HepG2 (cell line): ENCODE measurements at regions not wholly inside any gene's neighbourhood (a gene's known extent, or its start where the extent isn't known, plus 50 kb on each side); places are given as distances from the start of the nearest gene placed in this dataset.

Source experiments
- ESRRA ChIP-seq: sonication (generic); formaldehyde crosslinking; IDR thresholded peaks from 2 replicates; pipeline ENCODE4 v1.5.1; 2020; ENCODE audit warnings: mild to moderate bottlenecking, low read depth, missing genetic modification reagents
- HNRNPLL ChIP-seq: fragments of 200-400 bp; formaldehyde crosslinking; IDR thresholded peaks from 2 replicates; pipeline ENCODE4 v1.6.1; 2017; ENCODE audit warnings: mild to moderate bottlenecking, low read depth, low read length; ENCODE audit not compliant: poor library complexity, severe bottlenecking
- NBN ChIP-seq: fragments of 450-650 bp; conservative IDR thresholded peaks from 2 replicates; pipeline ENCODE4 v1.6.1; 2017
- RNF2 ChIP-seq: fragments of 450-650 bp; conservative IDR thresholded peaks from 2 replicates; pipeline ENCODE4 v1.6.1; 2016; ENCODE audit warnings: low read depth
- ZNF460 ChIP-seq: sonication (generic); formaldehyde crosslinking; IDR thresholded peaks from 2 replicates; pipeline ENCODE4 v1.5.1; 2020; ENCODE audit warnings: missing genetic modification reagents, mild to moderate bottlenecking, borderline replicate concordance
- ZNF639 ChIP-seq: conservative IDR thresholded peaks from 2 replicates; pipeline ENCODE4 v1.6.1; 2018; ENCODE audit warnings: missing genetic modification reagents
- TF ChIP-seq, protein P1 (sequence below): sonication (generic); formaldehyde crosslinking; IDR thresholded peaks from 2 replicates; pipeline ENCODE4 v1.5.0; 2020; ENCODE audit warnings: mild to moderate bottlenecking, missing genetic modification reagents, moderate library complexity
- TF ChIP-seq, protein P2 (sequence below): sonication (generic); formaldehyde crosslinking; IDR thresholded peaks from 2 replicates; pipeline ENCODE4 v1.4.0; 2020; ENCODE audit warnings: missing genetic modification reagents, mild to moderate bottlenecking, borderline replicate concordance

DNA sequence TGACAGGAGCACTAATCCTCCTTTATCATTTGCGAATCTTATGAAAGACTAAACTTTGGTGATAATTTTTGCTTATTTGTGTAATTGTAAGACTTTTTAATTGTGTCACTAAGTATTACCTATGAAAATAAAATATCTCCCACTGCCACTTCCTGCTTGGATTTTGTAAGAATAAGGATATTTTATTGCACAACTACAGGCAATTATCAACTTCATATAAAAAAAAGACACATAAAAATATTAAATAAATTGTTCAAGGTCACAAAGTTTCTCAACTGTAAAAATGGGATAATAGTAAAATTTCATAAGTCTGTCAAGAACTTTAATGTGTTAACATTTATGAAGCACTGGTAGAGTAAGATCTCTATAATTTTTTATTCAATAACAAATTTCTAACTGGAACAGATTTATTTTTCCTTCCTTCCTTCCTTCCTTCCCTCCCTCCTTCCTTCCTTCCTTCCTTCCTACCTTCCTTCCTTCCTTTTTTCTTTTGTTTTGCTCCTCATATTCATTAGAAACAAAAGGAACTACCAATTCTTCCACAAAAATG, 527.6 kb upstream of the FAM47C start:
- TF ChIP-seq RNF2 (no peak), HNRNPLL (no peak), ZNF639 (CRISPR knock-in tag) (no peak), ESRRA (CRISPR knock-in tag) (no peak), NBN (no peak), ZNF460 (CRISPR knock-in tag) (no peak)
- TF ChIP-seq, protein P1, sequence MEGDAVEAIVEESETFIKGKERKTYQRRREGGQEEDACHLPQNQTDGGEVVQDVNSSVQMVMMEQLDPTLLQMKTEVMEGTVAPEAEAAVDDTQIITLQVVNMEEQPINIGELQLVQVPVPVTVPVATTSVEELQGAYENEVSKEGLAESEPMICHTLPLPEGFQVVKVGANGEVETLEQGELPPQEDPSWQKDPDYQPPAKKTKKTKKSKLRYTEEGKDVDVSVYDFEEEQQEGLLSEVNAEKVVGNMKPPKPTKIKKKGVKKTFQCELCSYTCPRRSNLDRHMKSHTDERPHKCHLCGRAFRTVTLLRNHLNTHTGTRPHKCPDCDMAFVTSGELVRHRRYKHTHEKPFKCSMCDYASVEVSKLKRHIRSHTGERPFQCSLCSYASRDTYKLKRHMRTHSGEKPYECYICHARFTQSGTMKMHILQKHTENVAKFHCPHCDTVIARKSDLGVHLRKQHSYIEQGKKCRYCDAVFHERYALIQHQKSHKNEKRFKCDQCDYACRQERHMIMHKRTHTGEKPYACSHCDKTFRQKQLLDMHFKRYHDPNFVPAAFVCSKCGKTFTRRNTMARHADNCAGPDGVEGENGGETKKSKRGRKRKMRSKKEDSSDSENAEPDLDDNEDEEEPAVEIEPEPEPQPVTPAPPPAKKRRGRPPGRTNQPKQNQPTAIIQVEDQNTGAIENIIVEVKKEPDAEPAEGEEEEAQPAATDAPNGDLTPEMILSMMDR (CRISPR knock-in tag), result no peak
- TF ChIP-seq, protein P2, sequence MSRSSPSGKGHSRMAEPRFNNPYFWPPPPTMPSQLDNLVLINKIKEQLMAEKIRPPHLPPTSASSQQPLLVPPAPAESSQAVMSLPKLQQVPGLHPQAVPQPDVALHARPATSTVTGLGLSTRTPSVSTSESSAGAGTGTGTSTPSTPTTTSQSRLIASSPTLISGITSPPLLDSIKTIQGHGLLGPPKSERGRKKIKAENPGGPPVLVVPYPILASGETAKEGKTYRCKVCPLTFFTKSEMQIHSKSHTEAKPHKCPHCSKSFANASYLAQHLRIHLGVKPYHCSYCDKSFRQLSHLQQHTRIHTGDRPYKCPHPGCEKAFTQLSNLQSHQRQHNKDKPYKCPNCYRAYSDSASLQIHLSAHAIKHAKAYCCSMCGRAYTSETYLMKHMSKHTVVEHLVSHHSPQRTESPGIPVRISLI (CRISPR knock-in tag), result no peak
